ENCODE measurements at regions not wholly inside any gene's neighbourhood (a gene's known extent, or its start where the extent isn't known, plus 50 kb on each side); places are given as distances from the start of the nearest gene placed in this dataset.
"Not testable (repeated sequence)": the region's sequence is repeated elsewhere in the genome, so short reads cannot be mapped to it uniquely, and the experiment has no call there.

GRCh38 chr5:39946356-39947045 is 521.7 kb upstream of the DAB2 start:
- no peak for DNase-seq

- DNase-seq: no peak
These were observed 521.1 kb upstream of the DAB2 start for GRCh38 chr5:39945870-39946269.

- no peak for DNase-seq
These were observed 519.0 kb upstream of the DAB2 start for GRCh38 chr5:39943811-39944210.

- DNase-seq: no peak
These were observed 517.8 kb upstream of the DAB2 start for GRCh38 chr5:39942606-39943005.

- no peak for DNase-seq
These were observed 516.6 kb upstream of the DAB2 start for GRCh38 chr5:39941416-39941815.

GRCh38 chr5:39934830-39935229 is 510.1 kb upstream of the DAB2 start:
- DNase-seq: no peak

GRCh38 chr5:39933061-39933460 is 508.3 kb upstream of the DAB2 start:
- no peak for DNase-seq

- no peak for DNase-seq
These were observed 503.9 kb upstream of the DAB2 start for GRCh38 chr5:39928709-39929108.

GRCh38 chr5:39919876-39920275 is 495.1 kb upstream of the DAB2 start:
- no peak for DNase-seq

- no peak for DNase-seq
These were observed 488.1 kb upstream of the DAB2 start for GRCh38 chr5:39912906-39913305.

- not testable (repeated sequence) for DNase-seq
These were observed 482.6 kb upstream of the DAB2 start for GRCh38 chr5:39907267-39907951.

- no peak for DNase-seq
These were observed 481.4 kb upstream of the DAB2 start for GRCh38 chr5:39906146-39906545.

- DNase-seq: no peak
These were observed 480.6 kb upstream of the DAB2 start for GRCh38 chr5:39905356-39905755.

GRCh38 chr5:39902626-39903025 is 477.8 kb upstream of the DAB2 start:
- no peak for DNase-seq

GRCh38 chr5:39898731-39899130 is 474.0 kb upstream of the DAB2 start:
- no peak for DNase-seq

- DNase-seq: no peak
These were observed 471.9 kb upstream of the DAB2 start for GRCh38 chr5:39896706-39897105.

- no peak for DNase-seq
These were observed 471.3 kb upstream of the DAB2 start for GRCh38 chr5:39896104-39896503.

GRCh38 chr5:39892708-39893107 is 467.9 kb upstream of the DAB2 start:
- no peak for DNase-seq

- DNase-seq: no peak
These were observed 466.6 kb upstream of the DAB2 start for GRCh38 chr5:39891376-39891775.

- no peak for DNase-seq
These were observed 456.2 kb upstream of the DAB2 start for GRCh38 chr5:39880985-39881384.

GRCh38 chr5:39877479-39877878 is 452.7 kb upstream of the DAB2 start:
- DNase-seq: no peak

GRCh38 chr5:39876146-39876545 is 451.4 kb upstream of the DAB2 start:
- no peak for DNase-seq

GRCh38 chr5:39870137-39870536 is 445.4 kb upstream of the DAB2 start:
- no peak for DNase-seq

GRCh38 chr5:39869396-39869795 is 444.6 kb upstream of the DAB2 start:
- DNase-seq: no peak

- no peak for DNase-seq
These were observed 443.1 kb upstream of the DAB2 start for GRCh38 chr5:39867923-39868322.
